Breast epithelium (tissue), 3 donors: ENCODE measurements at regions not wholly inside any gene's neighbourhood (a gene's known extent, or its start where the extent isn't known, plus 50 kb on each side); places are given as distances from the start of the nearest gene placed in this dataset.

Source experiments
- CTCF ChIP-seq, 3 donors: fragments of 450-650 bp; IDR thresholded peaks; one replicate each; pipeline ENCODE4 v1.5.1; 2016 to 2017; ENCODE audit warnings: antibody characterized with exemption in 3 of 3, mild to moderate bottlenecking in 3 of 3, moderate library complexity in 3 of 3
- POLR2A ChIP-seq: fragments of 450-650 bp; IDR thresholded peaks from one replicate; pipeline ENCODE4 v1.6.1; 2016; ENCODE audit warnings: antibody characterized with exemption, mild to moderate bottlenecking, moderate library complexity
- POLR2AphosphoS5 ChIP-seq, 3 donors: sonication (generic); formaldehyde crosslinking; IDR thresholded peaks; one replicate each; pipeline ENCODE4 v1.6.1; 2017; ENCODE audit warnings: antibody characterized with exemption in 3 of 3

GRCh38 chr2:142581491-142581890 is 296.0 kb upstream of the KYNU start:
- TF ChIP-seq CTCF (IDR thresholded peaks at IDR 0.05) (no peak), POLR2A (no peak), POLR2AphosphoS5 (IDR thresholded peaks at IDR 0.05) (no peak)
